SK-N-SH treated with all-trans-retinoic acid at 6 μM for 48 hours (cell line): ENCODE measurements at regions not wholly inside any gene's neighbourhood (a gene's known extent, or its start where the extent isn't known, plus 50 kb on each side); places are given as distances from the start of the nearest gene placed in this dataset.

Experiments used
- ATAC-seq: fragments of 200-7000 bp; cut with Tn5 transposase; 3 replicates; pipeline ENCODE4 v1.9.1; 2020; ENCODE audit warnings: mild to moderate bottlenecking, moderate library complexity
- ARNTL ChIP-seq: fragments of 450-650 bp; formaldehyde crosslinking; IDR thresholded peaks from 2 replicates; pipeline ENCODE4 v1.5.0; 2020; ENCODE audit warnings: low read depth, mild to moderate bottlenecking, moderate library complexity, borderline replicate concordance
- BACH2 ChIP-seq: fragments of 250-450 bp; sonication (Bioruptor Pico); IDR thresholded peaks from 2 replicates; pipeline ENCODE4 v1.9.0; 2021; ENCODE audit warnings: mild to moderate bottlenecking, borderline replicate concordance
- CREB5 ChIP-seq: fragments of 250-450 bp; sonication (Bioruptor Pico); IDR thresholded peaks from 2 replicates; pipeline ENCODE4 v1.5.1; 2020; ENCODE audit warnings: low read depth, mild to moderate bottlenecking, moderate library complexity
- CSRNP3 ChIP-seq: fragments of 250-450 bp; sonication (Bioruptor Pico); IDR thresholded peaks from 2 replicates; pipeline ENCODE4 v1.5.1; 2021; ENCODE audit warnings: mild to moderate bottlenecking, moderate library complexity
- ESRRG ChIP-seq: fragments of 250-450 bp; sonication (Bioruptor Pico); IDR thresholded peaks from 2 replicates; pipeline ENCODE4 v1.6.1; 2021; ENCODE audit warnings: mild to moderate bottlenecking
- GLIS3 ChIP-seq: fragments of 250-450 bp; sonication (Bioruptor Pico); IDR thresholded peaks from 2 replicates; pipeline ENCODE4 v1.5.0; 2020; ENCODE audit warnings: mild to moderate bottlenecking, moderate library complexity
- ISL1 ChIP-seq: fragments of 250-450 bp; sonication (Bioruptor Pico); IDR thresholded peaks from 2 replicates; pipeline ENCODE4 v2.1.2; 2022; ENCODE audit warnings: mild to moderate bottlenecking, moderate library complexity
- OSR1 ChIP-seq: fragments of 250-450 bp; sonication (Bioruptor Pico); IDR thresholded peaks from 2 replicates; pipeline ENCODE4 v1.8.0; 2022; ENCODE audit warnings: moderate library complexity, mild to moderate bottlenecking, inconsistent platforms
- PATZ1 ChIP-seq: fragments of 250-450 bp; sonication (Bioruptor Pico); IDR thresholded peaks from 2 replicates; pipeline ENCODE4 v1.8.0; 2020; ENCODE audit warnings: mild to moderate bottlenecking, moderate library complexity, borderline replicate concordance
- PPARA ChIP-seq: fragments of 250-450 bp; sonication (Bioruptor Pico); IDR thresholded peaks from 2 replicates; pipeline ENCODE4 v1.5.0; 2020; ENCODE audit warnings: mild to moderate bottlenecking, borderline replicate concordance
- RARB ChIP-seq: fragments of 250-450 bp; sonication (Bioruptor Pico); IDR thresholded peaks from 2 replicates; pipeline ENCODE4 v1.8.0; 2021; ENCODE audit warnings: mild to moderate bottlenecking, moderate library complexity
- SNAI2 ChIP-seq: fragments of 250-450 bp; sonication (Bioruptor Pico); IDR thresholded peaks from 2 replicates; pipeline ENCODE4 v1.5.0; 2020; ENCODE audit warnings: mild to moderate bottlenecking, moderate library complexity
- TCF4 ChIP-seq: fragments of 250-450 bp; sonication (Bioruptor Pico); IDR thresholded peaks from 2 replicates; pipeline ENCODE4 v1.8.0; 2021; ENCODE audit warnings: mild to moderate bottlenecking, moderate library complexity, borderline replicate concordance
- TOX ChIP-seq: fragments of 250-450 bp; sonication (Bioruptor Pico); IDR thresholded peaks from 2 replicates; pipeline ENCODE4 v1.8.0; 2021; ENCODE audit warnings: mild to moderate bottlenecking, moderate library complexity, borderline replicate concordance
- TSHZ2 ChIP-seq: fragments of 250-450 bp; sonication (Bioruptor Pico); IDR thresholded peaks from 2 replicates; pipeline ENCODE4 v1.5.0; 2020; ENCODE audit warnings: mild to moderate bottlenecking, moderate library complexity
- ZFP3 ChIP-seq: fragments of 250-450 bp; sonication (Bioruptor Pico); IDR thresholded peaks from 2 replicates; pipeline ENCODE4 v1.5.0; 2020; ENCODE audit warnings: mild to moderate bottlenecking, moderate library complexity
- ZFP30 ChIP-seq: fragments of 450-650 bp; formaldehyde crosslinking; IDR thresholded peaks from 2 replicates; pipeline ENCODE4 v1.5.0; 2022; ENCODE audit warnings: mild to moderate bottlenecking, moderate library complexity
- ZNF565 ChIP-seq: fragments of 450-650 bp; formaldehyde crosslinking; conservative IDR thresholded peaks from 2 replicates; pipeline ENCODE4 v1.5.0; 2020; ENCODE audit warnings: low read depth, mild to moderate bottlenecking, moderate library complexity

- TF ChIP-seq BACH2 (CRISPR knock-in tag) = no peak
- no peak for TF ChIP-seq CREB5 (CRISPR knock-in tag)
- TF ChIP-seq ISL1 (CRISPR knock-in tag) = no peak
- no peak for TF ChIP-seq OSR1
- TF ChIP-seq PPARA (CRISPR knock-in tag) = no peak
- no peak for TF ChIP-seq SNAI2 (CRISPR knock-in tag)
- TF ChIP-seq ZFP30 (CRISPR knock-in tag) = no peak
- TF ChIP-seq ZFP3 (CRISPR knock-in tag) = no peak
- TF ChIP-seq TCF4 = no peak
- TF ChIP-seq TSHZ2 (CRISPR knock-in tag) = no peak
- no peak for ATAC-seq
Measured at GRCh38 chr16:87133966-87134627, 183.1 kb downstream of the C16orf95 start.

GRCh38 chr16:87134628-87134995 lies 182.6 kb downstream of the C16orf95 start:
- TF ChIP-seq OSR1 (no peak), TOX (CRISPR knock-in tag) (no peak), TSHZ2 (CRISPR knock-in tag) (no peak), RARB (no peak), ESRRG (CRISPR knock-in tag) (no peak), ISL1 (CRISPR knock-in tag) (no peak), ZFP30 (CRISPR knock-in tag) (no peak), CSRNP3 (CRISPR knock-in tag) (no peak), CREB5 (CRISPR knock-in tag) (no peak), GLIS3 (CRISPR knock-in tag) (no peak), BACH2 (CRISPR knock-in tag) (no peak), ZNF565 (CRISPR knock-in tag) (no peak), ARNTL (CRISPR knock-in tag) (no peak)
- ATAC-seq = no peak

GRCh38 chr16:87135246-87136030 lies 181.8 kb downstream of the C16orf95 start:
- TF ChIP-seq ZFP30 (CRISPR knock-in tag) (no peak), PATZ1 (CRISPR knock-in tag) (no peak), GLIS3 (CRISPR knock-in tag) (no peak), TOX (CRISPR knock-in tag) (no peak), CREB5 (CRISPR knock-in tag) (no peak), ARNTL (CRISPR knock-in tag) (no peak)
- TF ChIP-seq, all 23 proteins: peak for 0
- ATAC-seq = no peak
